Esophagus muscularis mucosa (tissue), 4 donors: ENCODE measurements at regions not wholly inside any gene's neighbourhood (a gene's known extent, or its start where the extent isn't known, plus 50 kb on each side); places are given as distances from the start of the nearest gene placed in this dataset.

ENCODE experiments used
- DNase-seq: peaks from one replicate; pipeline ENCODE4 v3.0.0-alpha.2; 2017; ENCODE audit errors: extremely low spot score
- H3K27ac ChIP-seq, 4 donors: fragments of 200-600 bp; sonication (generic); replicated peaks in 1 of 4; 1 replicate in 3 of 4; 2 replicates in 1 of 4; pipeline ENCODE4 v1.5.1; 2016 to 2019; ENCODE audit warnings: mild to moderate bottlenecking in 1 of 4
- H3K27me3 ChIP-seq, 4 donors: fragments of 200-600 bp; sonication (generic); one replicate each; pipeline versions ENCODE4 v1.5.1 to v1.6.0; 2016 to 2019
- H3K36me3 ChIP-seq, 4 donors: fragments of 200-600 bp; sonication (generic); one replicate each; pipeline ENCODE4 v1.5.1; 2016 to 2019
- H3K4me1 ChIP-seq, 4 donors: fragments of 200-600 bp; sonication (generic); one replicate each; pipeline ENCODE4 v1.5.1; 2016 to 2019
- H3K4me3 ChIP-seq, 4 donors: fragments of 200-600 bp; sonication (generic); 1 replicate in 2 of 4; 2 replicates in 2 of 4; pipeline ENCODE4 v1.5.1; 2016 to 2019; ENCODE audit warnings: mild to moderate bottlenecking in 4 of 4, moderate library complexity in 1 of 4
- H3K9me3 ChIP-seq, 4 donors: fragments of 200-600 bp; sonication (generic); 1 replicate in 3 of 4; 2 replicates in 1 of 4; pipeline ENCODE4 v1.5.1; 2016 to 2019
- CTCF ChIP-seq, 3 experiments: fragments of 200-600 bp in 2 of 3; fragments of 450-650 bp in 1 of 3; sonication (generic) in 2 of 3; IDR thresholded peaks; one replicate each; pipeline ENCODE4 v1.5.1; 2017 to 2019; ENCODE audit warnings: antibody characterized with exemption in 3 of 3, mild to moderate bottlenecking in 2 of 3, moderate library complexity in 1 of 3
- EP300 ChIP-seq: sonication (generic); formaldehyde crosslinking; IDR thresholded peaks from one replicate; pipeline ENCODE4 v1.6.1; 2017; ENCODE audit warnings: antibody characterized with exemption
- POLR2A ChIP-seq: fragments of 450-650 bp; IDR thresholded peaks from one replicate; pipeline ENCODE4 v1.6.1; 2017; ENCODE audit warnings: antibody characterized with exemption, moderate library complexity, mild to moderate bottlenecking, low read depth
- POLR2AphosphoS5 ChIP-seq, 2 donors: sonication (generic); formaldehyde crosslinking; IDR thresholded peaks; one replicate each; pipeline ENCODE4 v1.6.1; 2017; ENCODE audit warnings: antibody characterized with exemption in 2 of 2
- WGBS: methylation state at CpG from one replicate; pipeline ENCODE4 v1.1.5; 2018; 5-methylcytosine and 5-hydroxymethylcytosine counted together
- intact Hi-C: fragments of 100-400 bp; cut with DNase I; formaldehyde crosslinking; loops from one replicate; pipeline ENCODE4 v1.15.1; 2023

- intact Hi-C loops, result no loop called here
- no peak overlapping the region for H3K4me3 ChIP-seq
- WGBS, result 57% methylated on average over 24 of the region's 25 CpGs
Observed at GRCh38 chr16:6645768-6646568, 686.7 kb upstream of the RBFOX1 start.

GRCh38 chr16:6644916-6645315 is 687.7 kb upstream of the RBFOX1 start:
- Histone ChIP-seq H3K27ac (no peak overlapping the region), H3K9me3 (no peaks in the 10 kb centered on the region), H3K4me3 (no peak overlapping the region), H3K27me3 (peaks cover 0 to 67% (median 0%) of the 10 kb centered on the region in 4 donors), H3K4me1 (no peaks in the 10 kb centered on the region), H3K36me3 (no peaks in the 10 kb centered on the region)
- intact Hi-C loops, result loop anchor here (5.0 kb wide), 1 partner anchor 1403 kb away; no protein-coding TSS in a partner anchor
- DNase-seq, result no peak
- TF ChIP-seq CTCF (IDR thresholded peaks at IDR 0.05), result no peak
- 44% methylated on average over 4 of the region's 4 CpGs for WGBS

More at GRCh38 chr16:6645768-6646568, 686.7 kb upstream of the RBFOX1 start:
- no peak for DNase-seq
- Histone ChIP-seq H3K4me1 (no peaks in the 10 kb centered on the region), H3K27ac (no peak overlapping the region), H3K36me3 (no peaks in the 10 kb centered on the region), H3K27me3 (peaks cover 0 to 62% (median 0%) of the 10 kb centered on the region in 4 donors), H3K9me3 (no peaks in the 10 kb centered on the region)
- TF ChIP-seq POLR2AphosphoS5 (IDR thresholded peaks at IDR 0.05) (no peak), EP300 (no peak), POLR2A (no peak), CTCF (IDR thresholded peaks at IDR 0.05) (no peak)

- Histone ChIP-seq H3K27ac (no peak overlapping the region), H3K27me3 (peaks cover 0 to 63% (median 0%) of the 10 kb centered on the region in 4 donors), H3K36me3 (no peaks in the 10 kb centered on the region), H3K4me1 (no peaks in the 10 kb centered on the region), H3K4me3 (no peak overlapping the region), H3K9me3 (no peaks in the 10 kb centered on the region)
- no peak for DNase-seq
- intact Hi-C loops, result loop anchor here (5.0 kb wide), 1 partner anchor 1401 kb away; no protein-coding TSS in a partner anchor
- peak; percentile 73 to 82 (median 80) for TF ChIP-seq CTCF (IDR thresholded peaks at IDR 0.05)
- TF ChIP-seq POLR2AphosphoS5 (IDR thresholded peaks at IDR 0.05), result no peak
- WGBS, result 28% methylated on average over 5 of the region's 5 CpGs
Observed at GRCh38 chr16:6643080-6643686, 689.5 kb upstream of the RBFOX1 start.

- no peak for DNase-seq
- intact Hi-C loops, result loop anchor here (5.0 kb wide), 1 partner anchor 1400 kb away; no protein-coding TSS in a partner anchor
Observed at GRCh38 chr16:6642271-6642670, 690.4 kb upstream of the RBFOX1 start.

More at GRCh38 chr16:6642271-6642670, 690.4 kb upstream of the RBFOX1 start:
- H3K9me3 ChIP-seq, result no peaks in the 10 kb centered on the region
- peaks cover 0 to 62% (median 0%) of the 10 kb centered on the region in 4 donors for H3K27me3 ChIP-seq
- H3K4me3 ChIP-seq, result no peak overlapping the region
- WGBS, result 14% methylated on average over 9 of the region's 9 CpGs
- H3K36me3 ChIP-seq, result no peaks in the 10 kb centered on the region
- no peaks in the 10 kb centered on the region for H3K4me1 ChIP-seq
- TF ChIP-seq EP300 (no peak), POLR2A (no peak), CTCF (IDR thresholded peaks at IDR 0.05) (no peak), POLR2AphosphoS5 (IDR thresholded peaks at IDR 0.05) (no peak)
- no peak overlapping the region for H3K27ac ChIP-seq
